GM12892 (cell line): ENCODE measurements at regions not wholly inside any gene's neighbourhood (a gene's known extent, or its start where the extent isn't known, plus 50 kb on each side); places are given as distances from the start of the nearest gene placed in this dataset.

Experiments used
- POLR2A ChIP-seq: IDR thresholded peaks from 2 replicates; pipeline ENCODE4 v1.6.1; 2011; ENCODE audit warnings: low read depth, low read length, control low read depth
- POLR2AphosphoS5 ChIP-seq: IDR thresholded peaks from 2 replicates; pipeline ENCODE4 v1.6.1; 2011; ENCODE audit warnings: low read depth, low read length, control low read depth

- TF ChIP-seq POLR2A (no peak), POLR2AphosphoS5 (no peak)
These were observed 65.0 kb upstream of the NCKAP5 start for GRCh38 chr2:133633309-133633708.
